Osteocyte (in vitro differentiated cells): ENCODE measurements at regions not wholly inside any gene's neighbourhood (a gene's known extent, or its start where the extent isn't known, plus 50 kb on each side); places are given as distances from the start of the nearest gene placed in this dataset.

Experiments used
- DNase-seq: peaks from one replicate; pipeline ENCODE4 v3.0.0; 2021; ENCODE audit warnings: mixed read lengths; ENCODE audit not compliant: unreplicated experiment; ENCODE audit errors: extremely low spot score
- H3K27ac Mint-ChIP-seq: one replicate; pipeline ENCODE4 v1.8.0; 2021; ENCODE audit warnings: mild to moderate bottlenecking, mixed read lengths; ENCODE audit not compliant: unreplicated experiment
- H3K27me3 Mint-ChIP-seq: one replicate; pipeline ENCODE4 v1.8.0; 2021; ENCODE audit warnings: mixed read lengths; ENCODE audit not compliant: unreplicated experiment
- H3K36me3 Mint-ChIP-seq: one replicate; pipeline ENCODE4 v1.8.0; 2021; ENCODE audit warnings: mixed read lengths; ENCODE audit not compliant: unreplicated experiment
- H3K4me1 Mint-ChIP-seq: one replicate; pipeline ENCODE4 v1.8.0; 2021; ENCODE audit warnings: mixed read lengths; ENCODE audit not compliant: unreplicated experiment
- H3K4me3 Mint-ChIP-seq: one replicate; pipeline ENCODE4 v1.8.0; 2021; ENCODE audit warnings: mild to moderate bottlenecking, moderate library complexity, mixed read lengths; ENCODE audit not compliant: unreplicated experiment
- H3K9me3 Mint-ChIP-seq: one replicate; pipeline ENCODE4 v1.8.0; 2021; ENCODE audit warnings: mixed read lengths; ENCODE audit not compliant: unreplicated experiment
- CTCF ChIP-seq: fragments of 200-600 bp; sonication (generic); IDR thresholded peaks from 2 replicates; pipeline ENCODE4 v1.5.0; 2021; ENCODE audit warnings: antibody characterized with exemption, mild to moderate bottlenecking, moderate library complexity

- no peaks in the 10 kb centered on the region for H3K9me3 Mint-ChIP-seq
- DNase-seq: no peak
- no peaks in the 10 kb centered on the region for H3K36me3 Mint-ChIP-seq
- H3K4me3 Mint-ChIP-seq: no peak overlapping the region
- no peak for TF ChIP-seq CTCF
- no peak overlapping the region for H3K27ac Mint-ChIP-seq
- no peaks in the 10 kb centered on the region for H3K27me3 Mint-ChIP-seq
- H3K4me1 Mint-ChIP-seq: no peaks in the 10 kb centered on the region
These were observed 1070.0 kb downstream of the LRFN5 start for GRCh38 chr14:42676636-42677035.

- Mint-ChIP-seq H3K9me3 (no peaks in the 10 kb centered on the region), H3K36me3 (no peaks in the 10 kb centered on the region), H3K4me1 (no peaks in the 10 kb centered on the region), H3K27me3 (no peaks in the 10 kb centered on the region), H3K4me3 (no peak overlapping the region), H3K27ac (no peak overlapping the region)
- DNase-seq: no peak
- TF ChIP-seq CTCF: no peak
These were observed 1067.3 kb downstream of the LRFN5 start for GRCh38 chr14:42673963-42674362.

GRCh38 chr14:42671636-42672035 is 1065.0 kb downstream of the LRFN5 start:
- no peak for DNase-seq
- no peak for TF ChIP-seq CTCF
- H3K36me3 Mint-ChIP-seq: no peaks in the 10 kb centered on the region

GRCh38 chr14:42665083-42665482 is 1058.4 kb downstream of the LRFN5 start:
- DNase-seq: no peak
- Mint-ChIP-seq H3K9me3 (peaks cover 6% of the 10 kb centered on the region), H3K4me1 (no peaks in the 10 kb centered on the region), H3K27me3 (no peaks in the 10 kb centered on the region), H3K36me3 (no peaks in the 10 kb centered on the region), H3K27ac (no peak overlapping the region), H3K4me3 (no peak overlapping the region)
- no peak for TF ChIP-seq CTCF

More at GRCh38 chr14:42671636-42672035, 1065.0 kb downstream of the LRFN5 start:
- Mint-ChIP-seq H3K27ac (no peak overlapping the region), H3K4me1 (no peaks in the 10 kb centered on the region), H3K4me3 (no peak overlapping the region), H3K27me3 (no peaks in the 10 kb centered on the region), H3K9me3 (no peaks in the 10 kb centered on the region)

- Mint-ChIP-seq H3K4me1 (no peaks in the 10 kb centered on the region), H3K4me3 (no peak overlapping the region), H3K9me3 (peaks cover 6% of the 10 kb centered on the region), H3K36me3 (no peaks in the 10 kb centered on the region), H3K27me3 (no peaks in the 10 kb centered on the region), H3K27ac (no peak overlapping the region)
- DNase-seq: no peak
- no peak for TF ChIP-seq CTCF
These were observed 1057.5 kb downstream of the LRFN5 start for GRCh38 chr14:42664190-42664589.
